ENCODE measurements at regions not wholly inside any gene's neighbourhood (a gene's known extent, or its start where the extent isn't known, plus 50 kb on each side); places are given as distances from the start of the nearest gene placed in this dataset.

DNA sequence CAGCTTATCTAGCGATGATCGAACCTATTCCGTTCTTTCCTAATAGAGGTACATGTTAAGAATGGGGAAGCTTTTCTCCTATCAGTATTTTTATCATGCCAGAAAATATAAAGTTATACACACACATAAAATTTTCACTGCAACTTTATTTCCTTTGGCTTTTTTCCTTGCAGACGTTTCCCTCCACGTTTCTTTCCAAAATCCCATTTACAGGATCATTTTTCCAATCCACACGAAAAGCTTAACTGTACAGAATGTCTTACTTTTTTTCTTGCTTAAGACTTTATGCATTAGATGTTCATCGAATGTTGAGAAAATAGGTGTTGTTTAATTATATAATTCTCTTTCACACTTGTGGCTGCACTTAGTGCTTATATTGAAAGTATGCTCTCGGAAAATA is 62.9 kb upstream of the HDGFL1 start:
- TF ChIP-seq POLR2AphosphoS5 (IDR thresholded peaks at IDR 0.05; ENCODE audit: borderline replicate concordance, low read depth, low read length) (no peak), EZH2 (IDR thresholded peaks at IDR 0.05) (no peak), FOXP2 (optimal IDR thresholded peaks at IDR 0.05; ENCODE audit: control extremely low read depth, extremely low read length, insufficient read depth) (no peak)

All from SK-N-MC (cell line).